IPS-NIHi11 (cell line): ENCODE measurements at regions not wholly inside any gene's neighbourhood (a gene's known extent, or its start where the extent isn't known, plus 50 kb on each side); places are given as distances from the start of the nearest gene placed in this dataset.
"Not testable (repeated sequence)": the region's sequence is repeated elsewhere in the genome, so short reads cannot be mapped to it uniquely, and the experiment has no call there.

ENCODE experiments used
- DNase-seq: peaks from one replicate; pipeline ENCODE4 v3.0.0; 2012; ENCODE audit warnings: mixed read lengths, low spot score

DNA sequence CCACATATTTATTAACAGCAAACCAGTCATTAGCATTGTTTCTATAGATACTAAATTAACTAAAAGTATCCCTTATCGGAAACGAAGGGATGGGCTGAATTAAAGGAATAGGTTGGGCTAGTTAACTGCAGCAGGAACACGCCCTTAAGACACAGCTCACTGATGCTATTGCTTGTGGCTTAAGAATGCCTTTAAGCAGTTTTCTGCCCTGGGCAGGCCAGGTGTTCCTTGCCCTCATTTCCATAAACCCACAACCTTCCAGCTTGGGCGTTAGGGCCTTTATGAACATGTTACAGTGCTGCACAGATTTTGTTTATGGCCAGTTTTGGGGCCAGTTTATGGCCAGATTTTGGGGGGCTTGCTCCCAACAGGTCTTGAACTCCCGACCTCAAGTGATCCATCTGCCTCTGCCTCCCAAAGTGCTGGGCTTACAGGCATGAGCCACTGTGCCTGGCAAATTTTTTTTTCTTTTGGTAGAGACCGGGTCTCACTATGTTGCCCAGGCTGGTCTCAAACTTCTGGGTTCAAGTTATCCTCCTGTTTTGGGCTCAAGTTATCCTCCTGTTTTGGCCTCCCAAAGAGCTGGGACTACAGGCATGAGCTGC is 90.1 kb upstream of the GRIN2A start:
- not testable (repeated sequence) for DNase-seq

- DNase-seq, result not testable (repeated sequence)
Observed at GRCh38 chr16:10275214-10275996, 93.2 kb upstream of the GRIN2A start.

- no peak for DNase-seq
Observed at GRCh38 chr16:10277597-10277996, 95.4 kb upstream of the GRIN2A start.

DNA sequence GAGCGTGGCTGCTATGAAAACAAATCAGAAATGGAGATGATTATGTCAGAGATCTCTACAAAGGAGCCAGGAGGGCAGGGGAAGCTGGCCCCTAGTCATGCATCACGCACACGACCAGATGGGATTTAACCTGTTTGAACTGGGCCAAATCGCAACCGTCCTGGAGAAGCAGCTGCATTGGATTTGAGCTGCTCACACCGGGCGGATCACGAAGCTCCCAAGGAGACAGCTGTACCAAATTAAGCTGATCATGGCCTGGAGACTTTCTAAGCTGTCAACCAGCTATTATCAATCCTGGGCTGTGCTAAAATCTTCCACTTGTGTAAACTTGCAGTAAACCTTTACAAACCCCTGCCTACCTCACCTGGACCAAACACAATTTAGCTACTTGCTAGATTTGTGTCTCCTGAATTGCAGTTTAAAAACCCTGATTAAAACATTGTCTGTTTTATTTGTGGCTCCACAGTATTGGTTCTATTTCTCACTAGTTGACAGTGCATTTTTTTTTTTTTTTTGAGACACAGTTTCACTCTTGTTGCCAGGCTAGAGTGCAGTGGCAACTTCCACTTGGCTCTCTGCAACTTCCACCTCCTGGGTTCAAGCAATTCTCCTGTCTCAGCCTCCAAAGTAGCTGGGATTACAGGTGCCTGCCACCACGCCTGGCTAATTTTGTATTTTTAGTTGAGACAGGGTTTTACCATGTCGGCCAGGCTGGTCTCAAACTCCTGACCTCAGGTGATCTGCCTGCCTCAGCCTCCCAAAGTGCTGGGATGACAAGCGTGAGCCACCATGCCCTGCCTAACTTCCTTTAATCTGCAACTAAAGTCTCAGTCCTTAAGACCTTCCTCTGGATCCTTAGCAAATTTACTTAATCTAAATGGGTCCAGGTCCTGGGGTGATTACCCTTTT is 98.3 kb upstream of the GRIN2A start:
- DNase-seq, result no peak

DNA sequence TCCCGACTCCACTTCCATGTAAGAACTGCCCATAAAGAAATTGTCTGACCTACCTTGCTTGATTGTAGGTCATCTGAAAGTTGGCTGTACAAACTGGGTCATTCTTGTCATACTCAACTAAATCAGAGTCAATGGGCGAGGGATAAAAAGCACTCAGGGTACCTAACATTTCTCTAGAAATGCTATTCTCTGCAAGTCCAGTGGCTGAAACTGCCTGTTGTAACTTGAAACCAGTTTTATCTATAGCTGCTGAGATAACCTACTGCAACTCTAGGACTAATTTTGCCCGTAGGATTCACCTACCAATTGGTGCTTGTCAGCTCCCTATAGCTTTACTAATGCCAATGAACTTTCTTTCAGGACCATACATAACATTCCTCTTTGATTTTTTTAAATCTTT is 100.1 kb upstream of the GRIN2A start:
- DNase-seq, result no peak

DNA sequence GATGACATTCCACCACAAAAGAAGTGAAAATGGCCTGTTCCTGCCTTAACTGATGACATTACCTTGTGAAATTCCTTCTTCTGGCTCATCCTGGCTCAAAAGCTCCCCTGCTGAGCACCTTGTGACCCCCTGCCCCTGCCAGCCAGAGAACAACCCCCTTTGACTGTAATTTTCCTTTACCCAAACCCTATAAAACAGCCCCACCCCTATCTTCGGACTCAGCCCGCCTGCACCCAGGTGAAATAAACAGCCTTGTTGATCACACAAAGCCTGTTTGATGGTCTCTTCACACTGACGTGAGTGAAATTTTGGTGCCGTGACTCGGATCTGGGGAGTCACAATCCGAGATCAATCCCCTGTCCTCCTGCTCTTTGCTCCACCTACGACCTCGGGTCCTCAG is 101.0 kb upstream of the GRIN2A start:
- DNase-seq, result not testable (repeated sequence)

DNA sequence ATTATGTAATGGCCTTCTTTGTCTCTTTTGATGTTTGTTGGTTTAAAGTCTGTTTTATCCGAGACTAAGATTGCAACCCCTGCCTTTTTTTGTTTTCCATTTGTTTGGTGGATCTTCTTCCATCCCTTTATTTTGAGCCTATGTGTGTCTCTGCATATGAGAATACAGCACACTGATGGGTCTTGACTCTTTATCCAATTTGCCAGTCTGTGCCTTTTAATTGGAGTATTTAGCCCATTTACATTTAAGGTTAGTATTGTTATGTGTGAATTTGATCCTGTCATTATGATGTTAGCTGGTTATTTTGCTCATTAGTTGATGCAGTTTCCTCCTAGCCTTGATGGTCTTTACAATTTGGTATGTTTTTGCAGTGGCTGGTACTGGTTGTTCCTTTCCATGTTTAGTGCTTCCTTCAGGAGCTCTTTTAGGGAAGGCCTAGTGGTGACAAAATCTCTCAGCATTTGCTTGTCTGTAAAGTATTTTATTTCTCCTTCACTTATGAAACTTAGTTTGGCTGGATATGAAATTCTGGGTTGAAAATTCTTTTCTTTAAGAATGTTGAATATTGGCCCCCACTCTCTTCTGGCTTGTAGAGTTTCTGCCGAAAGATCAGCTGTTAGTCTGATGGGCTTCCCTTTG is 95.3 kb upstream of the ATF7IP2 start:
- not testable (repeated sequence) for DNase-seq

DNA sequence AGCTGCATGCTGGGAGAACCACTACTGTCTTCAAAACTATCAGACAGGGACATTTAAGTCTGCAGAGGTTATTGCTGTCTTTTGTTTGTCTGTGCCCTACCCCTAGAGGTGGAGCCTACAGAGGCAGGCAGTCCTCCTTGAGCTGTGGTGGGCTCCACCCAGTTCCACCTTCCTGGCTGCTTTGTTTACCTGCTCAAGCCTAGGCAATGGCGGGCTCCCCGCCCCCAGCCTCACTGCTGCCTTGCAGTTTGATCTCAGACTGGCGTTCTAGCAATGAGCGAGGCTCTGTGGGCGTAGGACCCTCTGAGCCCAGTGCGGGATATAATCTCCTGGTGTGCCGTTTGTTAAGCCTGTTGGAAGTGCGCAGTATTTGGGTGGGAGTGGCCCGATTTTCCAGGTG is 93.7 kb upstream of the ATF7IP2 start:
- not testable (repeated sequence) for DNase-seq

DNA sequence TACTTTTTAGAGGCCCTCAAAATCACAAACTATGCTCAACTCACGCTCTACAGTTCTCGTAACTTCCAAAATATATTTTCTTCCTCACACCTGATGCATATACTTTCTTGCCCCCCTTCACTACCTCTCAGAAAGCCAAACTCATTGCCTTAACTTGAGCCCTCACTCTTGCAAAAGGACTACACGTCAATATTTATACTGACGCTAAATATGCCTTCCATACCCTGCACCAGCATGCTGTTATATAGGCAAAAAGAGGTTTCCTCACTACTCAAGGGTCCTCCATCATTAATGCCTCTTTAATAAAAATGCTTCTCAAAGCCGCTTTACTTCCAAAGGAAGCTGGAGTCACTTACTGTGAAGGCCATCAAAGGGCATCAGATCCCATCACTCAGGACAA is 92.9 kb upstream of the ATF7IP2 start:
- not testable (repeated sequence) for DNase-seq

GRCh38 chr16:10294153-10294552 is 91.7 kb upstream of the ATF7IP2 start:
- DNase-seq, result not testable (repeated sequence)

- DNase-seq, result no peak
Observed at GRCh38 chr16:10296956-10297340, 88.9 kb upstream of the ATF7IP2 start.

DNA sequence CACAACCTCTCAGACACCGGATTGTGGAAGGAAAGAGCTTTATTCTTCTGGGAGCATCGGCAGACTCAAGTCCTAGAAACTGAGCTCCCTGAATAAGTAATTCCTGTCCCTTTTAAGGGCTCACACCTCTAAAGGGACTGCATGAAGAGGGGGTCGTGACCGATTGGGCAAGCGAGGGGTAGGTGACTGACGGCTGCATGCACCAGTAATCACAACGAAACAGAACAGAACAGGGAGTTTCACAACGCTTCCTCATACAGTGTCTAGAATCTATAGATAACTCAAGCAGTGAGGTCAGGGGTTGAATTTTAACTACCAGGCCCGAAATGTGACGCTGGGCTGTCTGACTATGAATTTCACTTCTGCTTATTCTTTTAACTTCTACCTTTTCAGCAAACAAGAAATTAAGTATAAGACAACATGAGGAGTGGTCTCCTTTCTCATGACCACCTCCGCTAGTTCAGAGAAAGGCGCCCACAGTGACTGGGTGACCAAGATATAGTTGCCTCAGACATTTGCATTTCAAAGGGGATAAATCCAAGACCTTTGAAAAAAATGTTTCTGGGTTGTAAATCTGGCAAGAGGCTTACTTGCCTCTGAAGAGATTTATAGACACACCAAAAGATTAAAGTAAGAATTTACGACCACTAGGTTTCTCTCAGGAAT is 88.4 kb upstream of the ATF7IP2 start:
- no peak for DNase-seq

DNA sequence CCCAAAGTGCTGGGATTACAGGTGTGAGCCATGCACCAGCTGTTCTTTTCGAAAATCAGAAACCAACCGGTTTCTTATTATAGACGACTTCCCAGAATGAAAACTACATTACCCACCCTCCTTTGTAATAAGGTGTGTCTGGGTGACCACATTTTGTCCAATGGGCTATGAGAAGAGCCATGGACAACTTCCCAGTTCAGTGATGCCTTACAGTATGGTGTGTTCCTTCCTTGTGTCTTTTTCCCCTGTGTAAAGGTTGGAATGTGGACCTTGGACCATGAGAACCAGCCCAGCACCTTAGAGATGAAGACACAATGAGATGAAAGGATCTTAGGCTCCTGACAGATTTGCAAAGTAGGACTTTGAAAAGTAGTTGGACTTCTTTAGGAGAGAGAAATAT is 85.0 kb upstream of the ATF7IP2 start:
- DNase-seq, result peak; percentile 28

DNA sequence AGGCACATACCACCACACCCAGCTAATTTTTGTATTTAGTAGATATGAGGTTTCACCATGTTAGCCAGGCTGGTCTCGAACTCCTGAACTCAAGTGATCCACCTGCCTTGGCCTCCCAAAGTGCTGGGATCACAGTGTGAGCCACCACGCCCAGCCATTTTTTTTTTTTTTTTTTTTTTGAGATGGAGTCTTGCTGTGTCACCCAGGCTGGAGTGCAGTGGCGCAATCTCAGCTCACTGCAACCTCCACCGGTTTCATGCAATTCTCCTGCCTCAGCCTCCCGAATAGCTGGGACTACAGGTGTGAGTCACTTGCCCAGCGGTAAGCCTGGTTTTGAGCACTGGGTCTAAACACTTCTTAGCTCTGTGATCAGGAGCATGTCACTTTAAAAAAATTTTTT is 84.3 kb upstream of the ATF7IP2 start:
- DNase-seq, result not testable (repeated sequence)

DNA sequence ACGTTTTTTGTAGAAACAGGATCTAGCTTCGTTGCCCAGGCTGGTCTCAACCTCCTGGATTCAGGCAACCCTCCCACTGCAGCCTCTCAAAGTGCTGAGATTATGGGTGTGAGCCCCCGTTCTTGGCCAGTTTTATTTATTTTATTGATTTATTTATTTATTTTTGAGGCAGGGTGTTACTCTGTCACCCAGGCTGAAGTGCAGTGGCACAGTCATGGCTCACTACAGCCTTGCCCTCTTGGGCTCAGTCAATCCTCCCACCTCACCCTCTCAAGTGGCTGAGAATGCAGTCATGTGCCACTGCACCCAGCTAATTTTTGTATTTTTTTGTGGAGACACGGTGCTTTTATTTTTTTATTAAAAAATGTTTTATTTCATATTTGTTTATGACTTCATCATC is 79.9 kb upstream of the ATF7IP2 start:
- DNase-seq, result no peak

GRCh38 chr16:10308305-10309193 is 77.3 kb upstream of the ATF7IP2 start:
- DNase-seq, result no peak

GRCh38 chr16:10309271-10309932 is 76.5 kb upstream of the ATF7IP2 start:
- DNase-seq, result no peak

- no peak for DNase-seq
Observed at GRCh38 chr16:10312008-10312407, 73.9 kb upstream of the ATF7IP2 start.

- DNase-seq, result no peak
Observed at GRCh38 chr16:10312784-10313724, 72.8 kb upstream of the ATF7IP2 start.
